Esophagus squamous epithelium (tissue), 4 donors: ENCODE measurements at regions not wholly inside any gene's neighbourhood (a gene's known extent, or its start where the extent isn't known, plus 50 kb on each side); places are given as distances from the start of the nearest gene placed in this dataset.

ENCODE experiments used
- CTCF ChIP-seq, 6 experiments: fragments of 450-650 bp in 4 of 6; fragments of 200-600 bp in 2 of 6; sonication (generic) in 2 of 6; IDR thresholded peaks; one replicate each; pipeline ENCODE4 v1.5.1; 2016 to 2019; ENCODE audit warnings: antibody characterized with exemption in 6 of 6, mild to moderate bottlenecking in 4 of 6, moderate library complexity in 4 of 6
- POLR2A ChIP-seq, 4 donors: fragments of 450-650 bp; IDR thresholded peaks; one replicate each; pipeline ENCODE4 v1.6.1; 2017; ENCODE audit warnings: antibody characterized with exemption in 4 of 4, mild to moderate bottlenecking in 4 of 4, moderate library complexity in 3 of 4

DNA sequence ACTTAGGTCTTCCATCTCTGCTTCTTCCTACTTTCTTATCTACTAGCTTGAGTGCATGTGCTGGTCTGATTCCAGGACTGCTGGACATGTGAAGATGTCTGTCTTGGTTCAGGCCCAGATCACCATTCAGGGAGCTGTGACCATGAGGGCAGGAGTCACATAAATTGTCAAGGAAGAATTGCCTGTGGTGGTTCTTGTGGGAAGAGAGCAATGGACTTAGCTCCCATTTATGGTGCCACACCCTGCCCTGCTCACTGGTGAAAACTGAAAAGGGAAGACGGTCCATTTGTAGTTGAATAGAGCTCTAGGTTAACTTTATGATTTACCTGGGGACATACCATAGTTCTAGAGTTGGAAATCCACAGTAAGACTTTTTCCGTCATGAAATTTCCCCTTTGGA, 244.3 kb upstream of the ZNF608 start:
- TF ChIP-seq CTCF (IDR thresholded peaks at IDR 0.05) (no peak), POLR2A (IDR thresholded peaks at IDR 0.05) (no peak)
